Thymus (tissue), 11 donors: ENCODE measurements at regions not wholly inside any gene's neighbourhood (a gene's known extent, or its start where the extent isn't known, plus 50 kb on each side); places are given as distances from the start of the nearest gene placed in this dataset.

ENCODE experiments used
- DNase-seq, 9 donors: peaks; one replicate each; pipeline ENCODE4 v3.0.0-alpha.2; 2013; ENCODE audit warnings: low spot score in 9 of 9, low read depth in 6 of 9, missing footprints in 1 of 9
- H3K27ac ChIP-seq, 2 donors: one replicate each; pipeline ENCODE4 v1.5.1; 2013; ENCODE audit warnings: control low read depth in 1 of 2, low read depth in 1 of 2, low read length in 1 of 2, mild to moderate bottlenecking in 1 of 2, moderate library complexity in 1 of 2
- H3K27me3 ChIP-seq, 2 donors: one replicate each; pipeline ENCODE4 v1.5.1; 2013; ENCODE audit warnings: low read length in 1 of 2; ENCODE audit not compliant: control insufficient read depth in 2 of 2, insufficient read depth in 1 of 2
- H3K36me3 ChIP-seq, 2 donors: one replicate each; pipeline ENCODE4 v1.5.1; 2013; ENCODE audit warnings: low read length in 1 of 2, mild to moderate bottlenecking in 1 of 2, moderate library complexity in 1 of 2; ENCODE audit not compliant: control insufficient read depth in 2 of 2, insufficient read depth in 2 of 2
- H3K4me1 ChIP-seq, 2 donors: one replicate each; pipeline ENCODE4 v1.5.1; 2013; ENCODE audit warnings: low read length in 2 of 2; ENCODE audit not compliant: control insufficient read depth in 2 of 2, insufficient read depth in 2 of 2
- H3K4me3 ChIP-seq, 2 donors: one replicate each; pipeline ENCODE4 v1.5.1; 2013; ENCODE audit warnings: low read length in 2 of 2, control low read depth in 1 of 2, mild to moderate bottlenecking in 1 of 2
- H3K9me3 ChIP-seq, 2 donors: one replicate each; pipeline ENCODE4 v1.5.1; 2013; ENCODE audit warnings: low read length in 1 of 2, mild to moderate bottlenecking in 1 of 2; ENCODE audit not compliant: control insufficient read depth in 2 of 2, insufficient read depth in 1 of 2
- WGBS: extraction: QIAGEN DNeasy Blood & Tissue Kit; methylation state at CpG from one replicate; pipeline ENCODE4 v1.1.7; 2013; 5-methylcytosine and 5-hydroxymethylcytosine counted together
- donor health status: healthy.

DNA sequence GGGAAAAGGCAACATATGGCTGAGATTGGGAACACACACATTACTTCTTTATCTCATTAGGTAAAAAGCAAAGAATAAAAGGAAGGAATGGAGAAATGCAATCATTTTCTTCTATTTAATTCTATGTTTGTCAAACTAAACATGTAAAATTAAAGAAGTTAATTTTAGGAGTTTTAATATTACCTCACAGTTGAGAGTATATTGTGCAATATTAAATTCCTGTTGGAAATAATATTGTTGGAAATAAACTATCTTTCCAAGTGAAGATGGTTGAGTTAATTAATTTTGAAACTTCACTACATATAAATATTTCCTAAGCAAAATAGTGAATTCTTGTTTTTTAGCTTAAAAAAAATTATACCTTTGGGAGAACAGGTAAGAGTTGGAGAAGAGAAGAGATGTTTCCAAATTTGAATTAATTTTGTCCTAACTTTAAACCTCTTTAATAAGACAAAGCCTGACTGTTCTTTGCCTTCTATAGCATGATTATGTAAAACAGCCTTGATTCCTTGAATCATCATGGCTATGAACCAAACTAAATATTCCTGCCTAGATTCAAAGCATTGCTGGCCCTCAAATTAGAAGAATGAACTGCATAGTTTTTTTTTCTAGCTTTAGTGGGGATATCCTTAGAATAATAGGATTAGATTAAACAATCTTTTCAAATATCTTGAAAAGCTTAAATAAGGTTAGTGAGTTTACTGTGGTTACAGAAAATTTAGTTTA is 1349.1 kb upstream of the ADGRB3 start:
- Histone ChIP-seq H3K27ac (no peak overlapping the region), H3K4me1 (no peaks in the 10 kb centered on the region), H3K36me3 (no peaks in the 10 kb centered on the region), H3K9me3 (no peaks in the 10 kb centered on the region), H3K27me3 (no peaks in the 10 kb centered on the region), H3K4me3 (no peak overlapping the region)
- DNase-seq, result no peak

DNA sequence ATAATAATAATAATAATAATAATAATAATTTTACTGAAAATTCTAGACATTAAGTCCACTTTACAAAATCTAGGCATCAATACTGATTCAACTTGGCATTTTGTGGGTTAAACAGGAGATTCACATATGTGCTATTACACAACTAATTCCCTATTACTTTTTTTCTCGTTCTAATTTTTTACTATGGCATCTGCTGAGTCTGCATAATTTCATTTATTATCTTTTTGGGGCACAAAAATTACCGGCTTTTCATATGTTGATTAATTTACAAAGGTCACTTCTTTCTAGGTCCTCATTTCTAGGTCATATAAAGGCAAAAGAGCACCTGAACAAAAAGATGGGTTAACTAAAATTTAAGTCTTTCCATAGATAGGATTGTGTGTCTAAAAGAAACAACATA is 1357.8 kb upstream of the ADGRB3 start:
- Histone ChIP-seq H3K4me1 (no peaks in the 10 kb centered on the region), H3K4me3 (no peak overlapping the region), H3K27me3 (no peaks in the 10 kb centered on the region), H3K9me3 (no peaks in the 10 kb centered on the region), H3K27ac (no peak overlapping the region), H3K36me3 (no peaks in the 10 kb centered on the region)
- no peak for DNase-seq
- 66% methylated on average over 2 of the region's 2 CpGs for WGBS

- Histone ChIP-seq H3K4me3 (no peak overlapping the region), H3K36me3 (no peaks in the 10 kb centered on the region)
- WGBS, result 89% methylated on average over 20 of the region's 20 CpGs
These were observed 1368.8 kb upstream of the ADGRB3 start for GRCh38 chr6:67265996-67266921.

DNA sequence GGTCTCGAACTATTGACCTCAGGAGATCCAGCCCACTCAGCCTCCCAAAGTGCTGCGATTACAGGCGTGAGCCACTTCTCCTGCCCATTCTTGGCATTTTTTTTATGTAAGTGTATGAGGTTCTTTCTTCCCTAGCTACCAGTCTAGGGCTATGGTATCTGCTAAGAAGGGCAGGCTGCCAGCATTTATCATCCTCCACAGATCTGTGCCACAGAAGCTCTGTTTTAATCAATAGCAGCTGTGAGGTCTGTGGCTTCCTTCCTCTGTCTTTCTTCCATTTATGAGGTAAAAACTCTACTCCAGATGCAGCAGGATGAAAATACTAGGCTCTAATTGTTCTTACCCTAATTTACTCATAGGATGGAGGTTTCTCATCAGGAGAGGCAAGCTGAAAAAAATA is 1382.4 kb upstream of the ADGRB3 start:
- no peaks in the 10 kb centered on the region for H3K4me1 ChIP-seq

More at GRCh38 chr6:67265996-67266921, 1368.8 kb upstream of the ADGRB3 start:
- Histone ChIP-seq H3K9me3 (peaks cover 1 to 13% of the 10 kb centered on the region in 2 donors), H3K27me3 (no peaks in the 10 kb centered on the region), H3K27ac (no peak overlapping the region), H3K4me1 (no peaks in the 10 kb centered on the region)
- DNase-seq, result no peak

GRCh38 chr6:67248077-67248476 is 1387.0 kb upstream of the ADGRB3 start:
- H3K36me3 ChIP-seq, result no peaks in the 10 kb centered on the region
- H3K27ac ChIP-seq, result no peak overlapping the region
- no peak overlapping the region for H3K4me3 ChIP-seq
- H3K9me3 ChIP-seq, result peaks cover 0 to 3% of the 10 kb centered on the region in 2 donors
- no peaks in the 10 kb centered on the region for H3K4me1 ChIP-seq
- 60% methylated on average over 4 of the region's 4 CpGs for WGBS
- no peak for DNase-seq
- no peaks in the 10 kb centered on the region for H3K27me3 ChIP-seq

More for the DNA sequence above, 1382.4 kb upstream of the ADGRB3 start:
- whole genome bisulfite sequencing, result 78% methylated on average over 3 of the region's 3 CpGs
- DNase-seq, result no peak
- no peaks in the 10 kb centered on the region for H3K27me3 ChIP-seq
- no peak overlapping the region for H3K4me3 ChIP-seq
- H3K9me3 ChIP-seq, result no peaks in the 10 kb centered on the region
- no peaks in the 10 kb centered on the region for H3K36me3 ChIP-seq
- no peak overlapping the region for H3K27ac ChIP-seq

DNA sequence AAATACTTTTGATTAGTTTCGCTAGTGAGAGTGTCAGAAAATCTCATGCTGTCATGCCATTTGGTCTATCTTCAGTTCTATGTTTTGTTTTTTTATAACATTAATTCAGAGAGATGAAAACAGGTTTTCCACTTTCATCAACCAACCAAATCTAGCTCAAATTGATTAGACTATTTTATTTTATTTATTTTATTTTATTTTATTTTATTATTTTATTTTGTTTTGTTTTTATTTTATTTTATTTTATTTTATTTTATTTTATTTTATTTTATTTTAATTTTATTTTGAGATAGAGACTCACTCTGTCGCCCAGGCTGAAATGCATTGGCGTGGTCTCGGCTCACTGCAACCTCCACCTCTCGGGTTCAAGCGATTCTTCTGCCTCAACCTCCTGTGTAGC is 1391.0 kb upstream of the ADGRB3 start:
- Histone ChIP-seq H3K36me3 (no peaks in the 10 kb centered on the region), H3K9me3 (peaks cover 0 to 6% of the 10 kb centered on the region in 2 donors), H3K27ac (no peak overlapping the region), H3K4me3 (no peak overlapping the region), H3K4me1 (no peaks in the 10 kb centered on the region), H3K27me3 (no peaks in the 10 kb centered on the region)
- 96% methylated on average over 6 of the region's 6 CpGs for WGBS
- DNase-seq, result no peak

GRCh38 chr6:67237277-67237676 is 1397.8 kb upstream of the ADGRB3 start:
- no peak for DNase-seq
- H3K36me3 ChIP-seq, result no peaks in the 10 kb centered on the region
- no peak overlapping the region for H3K4me3 ChIP-seq
- WGBS, result 85% methylated on average over 1 of the region's 1 CpG
- H3K27me3 ChIP-seq, result no peaks in the 10 kb centered on the region
- no peak overlapping the region for H3K27ac ChIP-seq
- no peaks in the 10 kb centered on the region for H3K4me1 ChIP-seq
- H3K9me3 ChIP-seq, result peaks cover 0 to 5% of the 10 kb centered on the region in 2 donors

- Histone ChIP-seq H3K27ac (no peak overlapping the region), H3K4me3 (no peak overlapping the region), H3K27me3 (no peaks in the 10 kb centered on the region), H3K4me1 (no peaks in the 10 kb centered on the region), H3K36me3 (no peaks in the 10 kb centered on the region), H3K9me3 (no peaks in the 10 kb centered on the region)
- 92% methylated on average over 1 of the region's 1 CpG for WGBS
- DNase-seq, result no peak
These were observed 1404.0 kb upstream of the ADGRB3 start for GRCh38 chr6:67231092-67231491.

DNA sequence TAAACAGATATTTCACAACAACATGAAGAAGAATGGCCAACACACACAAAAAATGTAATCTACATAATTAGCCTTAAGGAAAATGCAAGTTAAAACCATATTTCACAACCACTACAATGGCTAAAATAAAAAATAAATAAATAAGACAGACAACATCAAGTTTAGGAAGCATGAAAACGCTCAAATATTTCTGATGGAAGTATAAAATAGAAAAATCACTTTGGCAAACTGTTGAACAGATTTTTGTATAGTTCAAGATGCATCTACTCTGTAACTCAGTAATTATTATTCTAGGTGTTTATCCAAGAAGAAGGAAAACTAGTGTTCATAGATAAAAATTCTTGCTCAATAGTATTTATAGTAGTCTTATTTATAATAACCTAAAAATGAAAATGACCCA is 1410.1 kb upstream of the ADGRB3 start:
- peaks cover 0 to 2% of the 10 kb centered on the region in 2 donors for H3K9me3 ChIP-seq
- no peak overlapping the region for H3K4me3 ChIP-seq
- DNase-seq, result no peak
- H3K36me3 ChIP-seq, result no peaks in the 10 kb centered on the region
- WGBS, result 71% methylated on average over 1 of the region's 1 CpG
- no peaks in the 10 kb centered on the region for H3K27me3 ChIP-seq
- no peaks in the 10 kb centered on the region for H3K4me1 ChIP-seq
- no peak overlapping the region for H3K27ac ChIP-seq
